Right kidney (tissue), 1 donor: ENCODE measurements at regions not wholly inside any gene's neighbourhood (a gene's known extent, or its start where the extent isn't known, plus 50 kb on each side); places are given as distances from the start of the nearest gene placed in this dataset.

Experiments used
- DNase-seq: peaks from one replicate; pipeline ENCODE4 v3.0.0-alpha.2; 2016

- DNase-seq, result no peak
Observed at GRCh38 chr6:146886587-146887446, 288.0 kb downstream of the ADGB start.

GRCh38 chr6:146887447-146888077 lies 288.8 kb downstream of the ADGB start:
- no peak for DNase-seq

GRCh38 chr6:146889303-146889702 lies 290.5 kb downstream of the ADGB start:
- DNase-seq, result no peak

- DNase-seq, result no peak
Observed at GRCh38 chr6:146890172-146890571, 291.4 kb downstream of the ADGB start.

- no peak for DNase-seq
Observed at GRCh38 chr6:146890644-146891434, 292.1 kb downstream of the ADGB start.

GRCh38 chr6:146891615-146892265 lies 293.0 kb downstream of the ADGB start:
- DNase-seq, result no peak

GRCh38 chr6:146892283-146892612 lies 293.5 kb downstream of the ADGB start:
- no peak for DNase-seq

- DNase-seq, result no peak
Observed at GRCh38 chr6:146892613-146893401, 294.0 kb downstream of the ADGB start.

- no peak for DNase-seq
Observed at GRCh38 chr6:146893690-146894089, 294.9 kb downstream of the ADGB start.

GRCh38 chr6:146894624-146895023 lies 295.9 kb downstream of the ADGB start:
- DNase-seq, result no peak

GRCh38 chr6:146895101-146895771 lies 296.5 kb downstream of the ADGB start:
- DNase-seq, result no peak

GRCh38 chr6:146895772-146896061 lies 296.9 kb downstream of the ADGB start:
- DNase-seq, result no peak

GRCh38 chr6:146896062-146896813 lies 297.5 kb downstream of the ADGB start:
- no peak for DNase-seq

GRCh38 chr6:146896960-146897701 lies 298.4 kb downstream of the ADGB start:
- no peak for DNase-seq

- DNase-seq, result no peak
Observed at GRCh38 chr6:146898069-146898887, 299.5 kb downstream of the ADGB start.

GRCh38 chr6:146898888-146899227 lies 300.1 kb downstream of the ADGB start:
- DNase-seq, result no peak

- DNase-seq, result no peak
Observed at GRCh38 chr6:146901940-146902816, 302.0 kb upstream of the STXBP5 start.

- DNase-seq, result no peak
Observed at GRCh38 chr6:146902846-146903245, 301.4 kb upstream of the STXBP5 start.
